ENCODE measurements at regions not wholly inside any gene's neighbourhood (a gene's known extent, or its start where the extent isn't known, plus 50 kb on each side); places are given as distances from the start of the nearest gene placed in this dataset.
"Not testable (repeated sequence)": the region's sequence is repeated elsewhere in the genome, so short reads cannot be mapped to it uniquely, and the experiment has no call there.

DNA sequence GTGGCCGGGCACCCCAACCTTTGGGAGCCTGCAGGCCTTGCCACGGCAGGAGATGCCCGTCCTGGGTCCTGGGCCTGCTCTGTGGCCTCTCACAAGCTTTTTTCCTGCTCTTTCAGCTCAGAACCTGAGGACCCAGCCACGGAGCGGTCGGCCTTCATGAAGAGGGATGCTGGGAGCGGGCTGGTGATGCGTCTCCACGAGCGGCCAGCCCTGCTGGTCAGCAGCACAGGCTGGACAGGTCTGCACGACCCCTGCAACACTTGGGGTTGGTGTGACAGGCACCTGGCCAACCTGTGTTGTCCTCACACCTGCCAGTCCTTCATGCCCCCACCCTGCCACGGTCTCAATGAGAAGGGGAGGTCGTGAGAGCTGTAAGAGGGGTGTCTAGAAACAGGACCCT is 170.0 kb downstream of the ADRA2C start:
- no peak for DNase-seq
- Histone ChIP-seq H3K27ac (no peak overlapping the region), H3K4me3 (no peak overlapping the region), H3K27me3 (no peaks in the 10 kb centered on the region), H3K9me3 (no peaks in the 10 kb centered on the region), H3K4me1 (no peaks in the 10 kb centered on the region), H3K36me3 (no peaks in the 10 kb centered on the region)
- intact Hi-C loops (cut with DNase I; ENCODE audit: low total_unique reads) = no loop called here
- TF ChIP-seq, protein P1, sequence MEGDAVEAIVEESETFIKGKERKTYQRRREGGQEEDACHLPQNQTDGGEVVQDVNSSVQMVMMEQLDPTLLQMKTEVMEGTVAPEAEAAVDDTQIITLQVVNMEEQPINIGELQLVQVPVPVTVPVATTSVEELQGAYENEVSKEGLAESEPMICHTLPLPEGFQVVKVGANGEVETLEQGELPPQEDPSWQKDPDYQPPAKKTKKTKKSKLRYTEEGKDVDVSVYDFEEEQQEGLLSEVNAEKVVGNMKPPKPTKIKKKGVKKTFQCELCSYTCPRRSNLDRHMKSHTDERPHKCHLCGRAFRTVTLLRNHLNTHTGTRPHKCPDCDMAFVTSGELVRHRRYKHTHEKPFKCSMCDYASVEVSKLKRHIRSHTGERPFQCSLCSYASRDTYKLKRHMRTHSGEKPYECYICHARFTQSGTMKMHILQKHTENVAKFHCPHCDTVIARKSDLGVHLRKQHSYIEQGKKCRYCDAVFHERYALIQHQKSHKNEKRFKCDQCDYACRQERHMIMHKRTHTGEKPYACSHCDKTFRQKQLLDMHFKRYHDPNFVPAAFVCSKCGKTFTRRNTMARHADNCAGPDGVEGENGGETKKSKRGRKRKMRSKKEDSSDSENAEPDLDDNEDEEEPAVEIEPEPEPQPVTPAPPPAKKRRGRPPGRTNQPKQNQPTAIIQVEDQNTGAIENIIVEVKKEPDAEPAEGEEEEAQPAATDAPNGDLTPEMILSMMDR (IDR thresholded peaks at IDR 0.05) = no peak
- TF ChIP-seq POLR2A (IDR thresholded peaks at IDR 0.05) = no peak

DNA sequence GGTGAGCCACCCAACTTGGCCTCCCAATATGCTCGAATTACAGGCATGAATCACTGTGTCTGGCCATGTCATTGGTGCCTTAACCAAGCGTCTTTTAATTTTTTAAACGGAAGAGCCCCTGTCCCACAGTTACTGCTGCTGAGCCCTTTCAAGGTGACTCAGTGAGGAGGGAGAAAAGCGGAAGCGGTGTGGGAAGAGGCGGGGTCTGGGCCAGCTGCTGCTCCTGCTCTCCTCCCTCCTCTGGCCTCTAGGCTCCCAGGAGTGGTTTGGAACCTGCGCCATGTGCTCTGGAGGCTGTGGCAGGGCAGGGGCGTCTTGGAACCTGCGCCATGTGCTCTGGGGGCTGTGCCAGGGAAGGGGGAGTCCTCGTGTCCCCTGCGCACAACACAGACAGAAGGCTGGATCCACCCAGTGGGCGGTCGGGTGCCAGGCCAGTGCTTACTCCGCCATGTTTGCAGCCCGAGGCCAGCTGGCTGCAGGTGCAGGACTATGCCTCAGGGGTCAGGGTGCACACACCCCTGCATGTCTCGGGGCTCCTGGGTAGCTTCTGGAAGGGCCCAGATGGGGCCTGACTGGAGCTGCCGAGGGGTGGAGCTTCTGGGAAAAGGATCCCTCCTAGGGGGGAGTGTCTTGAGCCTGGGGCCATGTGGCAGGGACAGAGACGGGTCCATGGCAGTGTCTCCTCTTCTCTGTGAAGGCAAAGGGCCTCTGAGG is 171.8 kb downstream of the ADRA2C start:
- H3K27me3 ChIP-seq; H3K36me3 ChIP-seq; H3K9me3 ChIP-seq; DNase-seq; H3K27ac ChIP-seq; intact Hi-C loops (cut with DNase I; ENCODE audit: low total_unique reads); H3K4me1 ChIP-seq; H3K4me3 ChIP-seq: not testable (repeated sequence)

DNA sequence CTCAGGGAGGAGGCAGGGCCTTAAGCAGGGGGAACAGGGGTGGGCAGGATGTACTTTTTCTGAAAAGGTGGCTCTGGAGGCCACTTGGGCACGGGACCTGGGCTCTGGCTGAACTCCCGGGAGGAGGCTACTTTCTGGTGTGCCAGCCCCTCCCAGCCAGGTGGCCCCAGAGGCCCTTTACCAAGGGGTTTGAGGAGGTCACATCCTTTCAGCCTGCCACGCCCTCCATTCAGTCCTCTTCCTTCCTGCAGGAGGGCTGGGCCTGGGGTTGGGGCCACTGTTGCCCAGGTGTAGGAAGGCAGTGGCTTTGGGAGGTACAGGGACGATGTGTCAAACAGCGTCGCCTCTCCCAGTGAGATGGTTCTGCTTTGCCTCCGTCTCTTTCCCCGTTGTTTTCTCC is 172.5 kb downstream of the ADRA2C start:
- DNase-seq; intact Hi-C loops (cut with DNase I; ENCODE audit: low total_unique reads); H3K9me3 ChIP-seq; H3K36me3 ChIP-seq; H3K27me3 ChIP-seq; H3K27ac ChIP-seq; H3K4me3 ChIP-seq; H3K4me1 ChIP-seq: not testable (repeated sequence)

DNA sequence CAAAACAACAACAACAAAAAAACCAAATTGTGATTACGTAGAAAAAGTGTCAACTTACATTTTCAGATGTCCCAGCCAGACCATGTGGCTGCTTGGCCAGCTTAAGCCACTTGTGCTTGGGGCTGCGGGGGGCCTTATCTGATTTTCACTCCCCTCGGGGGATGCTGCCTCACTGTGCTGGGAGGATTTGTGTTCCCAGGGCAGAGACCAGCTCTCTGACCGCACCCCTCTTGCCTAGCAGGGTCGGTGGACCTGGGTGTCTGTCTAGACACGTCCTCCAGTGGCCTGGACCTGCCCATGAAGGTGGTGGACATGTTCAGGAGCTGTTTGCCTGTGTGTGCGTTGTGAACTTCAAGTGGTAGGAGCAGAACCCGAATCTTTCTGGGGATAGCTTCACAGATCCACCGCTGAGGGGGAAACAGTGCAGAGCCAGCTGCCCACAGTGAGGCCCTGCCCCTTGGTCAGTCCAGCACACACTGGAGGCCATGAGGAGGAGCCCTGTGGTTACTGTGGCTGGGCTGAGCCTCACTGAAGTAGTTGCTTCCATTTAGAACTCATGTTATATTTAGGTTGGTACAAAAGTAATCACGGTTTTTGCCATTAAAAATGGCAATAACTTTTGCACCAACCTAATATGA is 173.9 kb downstream of the ADRA2C start:
- H3K36me3 ChIP-seq; H3K9me3 ChIP-seq; H3K4me1 ChIP-seq; H3K27ac ChIP-seq; DNase-seq; H3K27me3 ChIP-seq; H3K4me3 ChIP-seq; intact Hi-C loops (cut with DNase I; ENCODE audit: low total_unique reads): not testable (repeated sequence)

DNA sequence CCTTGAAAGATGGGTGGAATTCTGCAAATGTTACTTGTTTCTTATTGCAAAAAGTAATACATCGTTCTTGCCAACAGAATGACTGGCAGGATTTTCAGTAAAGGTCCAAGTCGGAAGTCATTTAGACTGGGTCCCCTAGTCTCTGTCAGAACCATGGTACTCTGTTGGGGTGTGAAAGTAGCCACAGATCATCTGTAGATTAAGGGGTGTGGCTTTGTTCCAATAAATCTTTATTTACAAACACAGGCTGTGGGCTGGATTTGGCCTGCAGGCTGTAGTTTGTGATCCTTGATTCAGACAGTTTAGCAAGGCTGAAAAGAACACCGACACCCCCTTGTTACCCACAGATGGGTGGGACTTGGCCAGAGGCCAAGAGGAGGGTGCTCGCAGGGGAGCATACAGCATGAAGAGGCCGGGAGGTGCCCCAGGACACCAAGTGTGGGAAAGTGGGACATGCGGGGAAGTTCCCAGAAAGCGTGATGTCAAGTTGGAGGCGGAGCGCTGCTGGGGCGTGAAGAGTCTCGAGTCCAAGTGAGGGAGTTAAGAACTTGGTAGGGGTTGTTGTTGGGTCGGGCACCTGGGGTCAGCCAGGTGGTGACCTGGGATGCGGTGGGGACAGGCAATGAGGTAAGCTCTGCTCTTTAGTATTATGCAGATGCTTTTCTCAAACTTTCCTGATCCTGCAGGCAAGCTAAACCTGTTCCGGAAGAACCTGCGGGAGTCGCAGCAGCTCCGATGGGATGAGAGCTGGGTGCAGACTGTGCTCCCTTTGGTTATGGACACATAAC is 175.7 kb downstream of the ADRA2C start:
- DNase-seq; H3K9me3 ChIP-seq; H3K4me3 ChIP-seq; H3K36me3 ChIP-seq; H3K27ac ChIP-seq; H3K27me3 ChIP-seq; H3K4me1 ChIP-seq; intact Hi-C loops (cut with DNase I; ENCODE audit: low total_unique reads): not testable (repeated sequence)

DNA sequence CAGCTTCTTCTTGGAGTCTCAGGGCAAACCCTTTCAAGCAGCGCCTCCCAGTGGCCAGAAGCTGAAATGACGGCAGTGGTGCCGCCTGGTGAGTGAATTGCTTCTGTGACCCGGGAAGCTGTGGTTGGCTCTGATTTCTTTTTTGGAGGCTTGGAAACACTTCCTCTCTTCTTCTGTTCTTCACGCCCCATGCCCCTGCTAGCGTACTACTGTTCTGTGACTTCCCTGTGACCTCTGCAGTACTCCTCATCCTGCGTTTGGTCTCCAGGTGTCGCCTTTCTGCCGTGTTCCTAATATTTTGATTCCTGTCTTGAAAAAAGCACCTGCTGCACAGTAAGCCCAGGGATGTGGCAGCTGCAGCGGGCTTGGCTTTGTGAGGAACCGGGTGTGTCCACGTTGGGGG is 176.4 kb downstream of the ADRA2C start:
- H3K36me3 ChIP-seq; intact Hi-C loops (cut with DNase I; ENCODE audit: low total_unique reads); H3K27ac ChIP-seq; H3K9me3 ChIP-seq; H3K4me3 ChIP-seq; H3K4me1 ChIP-seq; H3K27me3 ChIP-seq: not testable (repeated sequence)
- TF ChIP-seq, protein P1 (IDR thresholded peaks at IDR 0.05) = peak; percentile 48 to 79 (median 50)
- DNase-seq = peak; percentile 63 to 70

DNA sequence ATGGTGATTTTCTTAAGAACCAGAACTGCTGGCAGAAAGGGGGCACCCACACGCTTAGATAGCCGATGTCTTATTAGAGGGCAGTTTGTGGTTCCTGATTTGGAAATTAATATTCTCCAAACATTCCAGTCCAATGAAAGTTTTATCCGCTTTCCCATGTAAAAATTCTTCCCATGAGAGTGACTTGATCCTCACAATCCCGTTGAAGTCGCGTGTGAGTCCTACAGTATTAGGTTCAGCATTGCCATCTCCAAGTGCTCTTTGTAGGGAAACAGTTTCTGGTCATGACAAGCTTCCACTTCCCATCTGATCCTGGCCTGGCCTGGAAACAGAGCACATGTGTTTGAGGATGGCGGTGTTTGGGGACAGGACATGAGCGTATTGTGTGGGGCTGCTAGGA is 176.9 kb downstream of the ADRA2C start:
- H3K4me3 ChIP-seq; H3K27me3 ChIP-seq; H3K27ac ChIP-seq; H3K4me1 ChIP-seq; intact Hi-C loops (cut with DNase I; ENCODE audit: low total_unique reads); H3K9me3 ChIP-seq; DNase-seq; H3K36me3 ChIP-seq: not testable (repeated sequence)
